ENCODE measurements at regions not wholly inside any gene's neighbourhood (a gene's known extent, or its start where the extent isn't known, plus 50 kb on each side); places are given as distances from the start of the nearest gene placed in this dataset.

DNA sequence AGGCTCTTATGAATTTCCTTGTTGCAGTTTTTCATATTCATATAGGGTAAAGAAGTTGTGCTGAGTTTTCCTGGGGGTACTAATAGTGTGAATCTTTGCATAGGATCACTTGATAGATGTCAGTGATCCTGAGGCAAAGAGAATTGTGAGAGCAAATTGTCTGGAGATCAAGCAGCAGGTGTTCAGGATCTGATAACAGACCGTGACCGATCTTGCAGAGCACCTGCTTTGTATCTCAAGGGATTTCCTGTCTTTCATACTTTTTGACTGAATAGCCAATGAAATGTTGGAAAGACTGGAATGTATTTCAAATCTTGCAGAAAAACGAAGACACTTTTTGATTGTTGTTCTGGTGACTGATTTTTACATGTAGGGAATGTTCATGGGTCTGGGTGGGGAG is 914.5 kb downstream of the STIM2 start:
- no peak for TF ChIP-seq EP300 (IDR thresholded peaks at IDR 0.05)
- TF ChIP-seq, protein P1, sequence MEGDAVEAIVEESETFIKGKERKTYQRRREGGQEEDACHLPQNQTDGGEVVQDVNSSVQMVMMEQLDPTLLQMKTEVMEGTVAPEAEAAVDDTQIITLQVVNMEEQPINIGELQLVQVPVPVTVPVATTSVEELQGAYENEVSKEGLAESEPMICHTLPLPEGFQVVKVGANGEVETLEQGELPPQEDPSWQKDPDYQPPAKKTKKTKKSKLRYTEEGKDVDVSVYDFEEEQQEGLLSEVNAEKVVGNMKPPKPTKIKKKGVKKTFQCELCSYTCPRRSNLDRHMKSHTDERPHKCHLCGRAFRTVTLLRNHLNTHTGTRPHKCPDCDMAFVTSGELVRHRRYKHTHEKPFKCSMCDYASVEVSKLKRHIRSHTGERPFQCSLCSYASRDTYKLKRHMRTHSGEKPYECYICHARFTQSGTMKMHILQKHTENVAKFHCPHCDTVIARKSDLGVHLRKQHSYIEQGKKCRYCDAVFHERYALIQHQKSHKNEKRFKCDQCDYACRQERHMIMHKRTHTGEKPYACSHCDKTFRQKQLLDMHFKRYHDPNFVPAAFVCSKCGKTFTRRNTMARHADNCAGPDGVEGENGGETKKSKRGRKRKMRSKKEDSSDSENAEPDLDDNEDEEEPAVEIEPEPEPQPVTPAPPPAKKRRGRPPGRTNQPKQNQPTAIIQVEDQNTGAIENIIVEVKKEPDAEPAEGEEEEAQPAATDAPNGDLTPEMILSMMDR (IDR thresholded peaks at IDR 0.05), result no peak
- TF ChIP-seq POLR2AphosphoS5 (IDR thresholded peaks at IDR 0.05), result no peak
- no peak for TF ChIP-seq POLR2A (IDR thresholded peaks at IDR 0.05)
